DOHH2 (cell line): ENCODE measurements at regions not wholly inside any gene's neighbourhood (a gene's known extent, or its start where the extent isn't known, plus 50 kb on each side); places are given as distances from the start of the nearest gene placed in this dataset.

Source experiments
- H3F3A ChIP-seq: fragments of 200-600 bp; sonication (generic), shearing (Covaris generic); 2 replicates; pipeline ENCODE4 v1.6.0; 2016; ENCODE audit warnings: antibody characterized with exemption, mild to moderate bottlenecking; ENCODE audit not compliant: control insufficient read depth, insufficient read depth
- H3K27ac ChIP-seq: fragments of 200-600 bp; sonication (generic); 2 replicates; pipeline ENCODE4 v1.5.1; 2014; ENCODE audit warnings: low read depth, mild to moderate bottlenecking, low read length, moderate library complexity
- H3K27me3 ChIP-seq: fragments of 200-600 bp; sonication (generic); 2 replicates; pipeline ENCODE4 v1.6.1; 2014; ENCODE audit warnings: mild to moderate bottlenecking, low read length, mixed read lengths; ENCODE audit not compliant: control insufficient read depth
- H3K36me3 ChIP-seq: fragments of 200-600 bp; sonication (generic); 2 replicates; pipeline ENCODE4 v1.6.1; 2014; ENCODE audit warnings: mild to moderate bottlenecking, low read length, moderate library complexity, mixed read lengths; ENCODE audit not compliant: control insufficient read depth
- H3K4me1 ChIP-seq: fragments of 200-600 bp; sonication (generic); 2 replicates; pipeline ENCODE4 v1.6.1; 2014; ENCODE audit warnings: mild to moderate bottlenecking, low read length, mixed read lengths; ENCODE audit not compliant: control insufficient read depth
- H3K4me2 ChIP-seq: fragments of 200-600 bp; sonication (generic); 2 replicates; pipeline ENCODE4 v1.6.0; 2014; ENCODE audit warnings: mild to moderate bottlenecking, low read length, moderate library complexity
- H3K4me3 ChIP-seq: fragments of 200-600 bp; sonication (generic); 2 replicates; pipeline ENCODE4 v1.5.1; 2014; ENCODE audit warnings: mild to moderate bottlenecking, low read length, mixed read lengths
- H3K79me2 ChIP-seq: fragments of 200-600 bp; sonication (generic); 2 replicates; pipeline ENCODE4 v1.6.1; 2014; ENCODE audit warnings: mild to moderate bottlenecking, low read length, mixed read lengths; ENCODE audit not compliant: control insufficient read depth
- H3K9me2 ChIP-seq: fragments of 200-600 bp; sonication (generic); replicated peaks from 2 replicates; pipeline ENCODE4 v1.6.1; 2014; ENCODE audit warnings: mild to moderate bottlenecking, low read length, mixed read lengths; ENCODE audit not compliant: control insufficient read depth
- H3K9me3 ChIP-seq: fragments of 200-600 bp; sonication (generic); 2 replicates; pipeline ENCODE4 v1.6.1; 2014; ENCODE audit warnings: antibody characterized with exemption, low read length, mixed read lengths; ENCODE audit not compliant: control insufficient read depth, insufficient read depth
- H4K20me1 ChIP-seq: fragments of 200-600 bp; sonication (generic); 2 replicates; pipeline ENCODE4 v1.6.0; 2014; ENCODE audit warnings: low read depth, mild to moderate bottlenecking, antibody characterized with exemption, low read length, moderate library complexity; ENCODE audit not compliant: control insufficient read depth, insufficient read depth
- CTCF ChIP-seq: fragments of 200-600 bp; sonication (generic); IDR thresholded peaks from one replicate; pipeline ENCODE4 v1.5.1; 2014; ENCODE audit warnings: antibody characterized with exemption, mild to moderate bottlenecking, low read depth, low read length; ENCODE audit not compliant: poor library complexity, severe bottlenecking
- EZH2phosphoT487 ChIP-seq: fragments of 200-600 bp; sonication (generic); IDR thresholded peaks from 2 replicates; pipeline ENCODE4 v1.6.1; 2017; ENCODE audit warnings: borderline replicate concordance, mild to moderate bottlenecking, antibody characterized with exemption, low read length, moderate library complexity, mixed read lengths

GRCh38 chr3:22451501-22451900 lies 700.5 kb upstream of the ZNF385D start:
- H3K36me3 ChIP-seq = no peaks in the 10 kb centered on the region
- no peaks in the 10 kb centered on the region for H3K9me2 ChIP-seq
- no peaks in the 10 kb centered on the region for H3K4me1 ChIP-seq
- H3K4me3 ChIP-seq = no peak overlapping the region
- no peaks in the 10 kb centered on the region for H4K20me1 ChIP-seq
- TF ChIP-seq CTCF (no peak), EZH2phosphoT487 (no peak)
- no peaks in the 10 kb centered on the region for H3K9me3 ChIP-seq
- no peaks in the 10 kb centered on the region for H3K27me3 ChIP-seq
- no peaks in the 10 kb centered on the region for H3K79me2 ChIP-seq
- H3K27ac ChIP-seq = no peak overlapping the region
- H3K4me2 ChIP-seq = no peak overlapping the region
- no peaks in the 10 kb centered on the region for H3F3A ChIP-seq

DNA sequence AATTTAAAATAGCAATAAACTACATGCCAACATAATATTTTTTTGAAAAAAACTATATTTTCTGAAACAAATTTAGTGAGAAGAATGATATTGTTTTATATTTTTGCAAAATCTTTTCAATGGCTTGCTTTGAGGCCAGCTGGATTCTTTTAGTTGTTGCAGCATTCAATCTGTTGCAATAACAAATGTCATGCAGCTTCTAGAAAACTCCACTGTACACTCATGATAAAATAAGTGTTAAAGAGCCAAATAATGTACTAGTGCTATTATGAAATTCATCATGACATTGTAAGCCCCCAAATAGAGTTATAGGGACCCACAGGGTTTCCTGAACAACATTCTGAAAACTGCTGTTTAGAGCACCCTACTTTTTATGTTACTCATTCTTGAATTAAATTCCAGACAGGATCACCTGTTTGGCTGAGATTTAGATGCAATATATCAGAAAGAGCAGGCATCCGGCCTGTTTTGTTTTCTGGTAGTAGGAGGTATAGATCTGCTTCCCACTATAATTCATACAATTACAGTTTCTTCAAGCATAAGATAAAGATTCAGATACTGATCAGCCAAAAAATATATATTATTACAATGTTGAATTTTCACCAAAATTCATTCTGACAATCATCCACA lies 703.0 kb upstream of the ZNF385D start:
- TF ChIP-seq EZH2phosphoT487 = no peak
- TF ChIP-seq CTCF = no peak
- no peaks in the 10 kb centered on the region for H3F3A ChIP-seq
- no peaks in the 10 kb centered on the region for H3K27me3 ChIP-seq

DNA sequence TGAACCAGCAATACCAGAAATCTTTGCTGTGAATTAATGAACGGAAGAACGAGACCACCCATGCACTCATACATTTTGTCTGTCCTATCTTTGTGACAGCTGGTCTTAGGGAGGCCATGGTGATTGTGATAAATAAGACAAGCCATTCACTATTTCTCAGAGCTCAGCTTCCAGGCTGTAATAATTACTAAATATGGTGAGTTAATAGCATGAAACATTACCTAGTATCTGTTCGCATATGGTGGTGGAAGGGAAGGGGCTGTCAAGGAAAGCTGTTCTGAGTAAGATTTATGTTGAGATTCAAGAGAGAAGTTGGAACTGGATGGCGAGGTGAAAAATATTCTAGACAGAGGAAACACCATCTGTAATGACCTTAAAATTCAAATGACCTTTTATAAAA lies 719.0 kb upstream of the ZNF385D start:
- H3K27ac ChIP-seq = no peak overlapping the region
- H3K4me1 ChIP-seq = no peaks in the 10 kb centered on the region
- no peaks in the 10 kb centered on the region for H3K36me3 ChIP-seq
- no peak for TF ChIP-seq EZH2phosphoT487
- no peak for TF ChIP-seq CTCF
- H3K4me2 ChIP-seq = no peak overlapping the region
- no peaks in the 10 kb centered on the region for H3K9me3 ChIP-seq
- H3K4me3 ChIP-seq = no peak overlapping the region
- H4K20me1 ChIP-seq = no peaks in the 10 kb centered on the region
- no peaks in the 10 kb centered on the region for H3F3A ChIP-seq
- no peaks in the 10 kb centered on the region for H3K79me2 ChIP-seq
- H3K27me3 ChIP-seq = no peaks in the 10 kb centered on the region
- H3K9me2 ChIP-seq = no peaks in the 10 kb centered on the region

More for the DNA sequence above, 703.0 kb upstream of the ZNF385D start:
- Histone ChIP-seq H3K4me3 (no peak overlapping the region), H3K27ac (no peak overlapping the region), H3K79me2 (no peaks in the 10 kb centered on the region), H3K9me2 (no peaks in the 10 kb centered on the region), H3K9me3 (no peaks in the 10 kb centered on the region), H3K4me2 (no peak overlapping the region), H3K36me3 (no peaks in the 10 kb centered on the region), H3K4me1 (no peaks in the 10 kb centered on the region), H4K20me1 (no peaks in the 10 kb centered on the region)

GRCh38 chr3:22471557-22471956 lies 720.5 kb upstream of the ZNF385D start:
- Histone ChIP-seq H3K79me2 (no peaks in the 10 kb centered on the region), H3K9me2 (no peaks in the 10 kb centered on the region), H3F3A (no peaks in the 10 kb centered on the region), H3K4me3 (no peak overlapping the region), H3K4me2 (no peak overlapping the region), H3K27me3 (no peaks in the 10 kb centered on the region), H3K27ac (no peak overlapping the region), H4K20me1 (no peaks in the 10 kb centered on the region), H3K36me3 (no peaks in the 10 kb centered on the region), H3K4me1 (no peaks in the 10 kb centered on the region), H3K9me3 (no peaks in the 10 kb centered on the region)
- TF ChIP-seq CTCF (no peak), EZH2phosphoT487 (no peak)
